GM23338 (cell line): ENCODE measurements at regions not wholly inside any gene's neighbourhood (a gene's known extent, or its start where the extent isn't known, plus 50 kb on each side); places are given as distances from the start of the nearest gene placed in this dataset.

Experiments
- ATAC-seq: fragments of 200-7000 bp; cut with Tn5 transposase; 3 replicates; pipeline ENCODE4 v1.9.1; 2020
- DNase-seq: peaks from one replicate; pipeline ENCODE4 v3.0.0-alpha.2; 2015; ENCODE audit warnings: low spot score
- H2AFZ ChIP-seq: fragments of 200-600 bp; sonication (generic); 2 replicates; pipeline ENCODE4 v1.8.0; 2016; ENCODE audit warnings: antibody characterized with exemption, mild to moderate bottlenecking, moderate library complexity
- H3F3A ChIP-seq: fragments of 200-600 bp; sonication (generic); replicated peaks from 2 replicates; pipeline ENCODE4 v1.8.0; 2017; ENCODE audit warnings: antibody characterized with exemption, mixed run types, low read depth
- H3K27ac ChIP-seq: fragments of 200-600 bp; sonication (generic); 2 replicates; pipeline ENCODE4 v1.6.1; 2016; ENCODE audit warnings: low read depth
- H3K27me3 ChIP-seq: fragments of 200-600 bp; sonication (generic); 2 replicates; pipeline ENCODE4 v1.8.0; 2016; ENCODE audit warnings: mild to moderate bottlenecking, mixed run types, moderate library complexity; ENCODE audit not compliant: insufficient read depth
- H3K36me3 ChIP-seq: fragments of 200-600 bp; sonication (generic); 2 replicates; pipeline ENCODE4 v1.8.0; 2016; ENCODE audit warnings: mild to moderate bottlenecking; ENCODE audit not compliant: insufficient read depth
- H3K4me1 ChIP-seq: fragments of 200-600 bp; sonication (generic); 2 replicates; pipeline ENCODE4 v1.8.0; 2016; ENCODE audit warnings: mild to moderate bottlenecking, moderate library complexity; ENCODE audit not compliant: insufficient read depth
- H3K4me2 ChIP-seq: fragments of 200-600 bp; sonication (generic); 2 replicates; pipeline ENCODE4 v1.7.1; 2017; ENCODE audit warnings: mixed run types
- H3K4me3 ChIP-seq: fragments of 200-600 bp; sonication (generic); 2 replicates; pipeline ENCODE4 v1.6.1; 2016; ENCODE audit warnings: mixed run types
- H3K79me2 ChIP-seq: fragments of 200-600 bp; sonication (generic); replicated peaks from 2 replicates; pipeline ENCODE4 v1.8.0; 2017; ENCODE audit warnings: mild to moderate bottlenecking; ENCODE audit not compliant: insufficient read depth
- H3K9me2 ChIP-seq: fragments of 200-600 bp; sonication (generic); 2 replicates; pipeline ENCODE4 v1.8.0; 2017; ENCODE audit not compliant: insufficient read depth
- H4K20me1 ChIP-seq: fragments of 200-600 bp; sonication (generic); replicated peaks from 2 replicates; pipeline ENCODE4 v1.8.0; 2017; ENCODE audit warnings: mild to moderate bottlenecking; ENCODE audit not compliant: insufficient read depth
- H3K27ac Mint-ChIP-seq: 2 replicates; pipeline ENCODE4 v1.8.0; 2020; ENCODE audit warnings: inconsistent platforms, mild to moderate bottlenecking, moderate library complexity, mixed read lengths
- H3K27me3 Mint-ChIP-seq: 3 replicates; pipeline ENCODE4 v1.8.0; 2022; ENCODE audit warnings: low read depth, mild to moderate bottlenecking, moderate library complexity, mixed read lengths, inconsistent platforms; ENCODE audit not compliant: insufficient read depth, poor library complexity
- H3K36me3 Mint-ChIP-seq: 3 replicates; pipeline ENCODE4 v1.8.0; 2021; ENCODE audit warnings: low read depth, mild to moderate bottlenecking, inconsistent platforms, moderate library complexity, mixed read lengths
- H3K4me1 Mint-ChIP-seq: 3 replicates; pipeline ENCODE4 v1.8.0; 2020; ENCODE audit warnings: mild to moderate bottlenecking, inconsistent platforms, mixed read lengths
- H3K4me3 Mint-ChIP-seq: 3 replicates; pipeline ENCODE4 v1.8.0; 2021; ENCODE audit warnings: moderate library complexity, mild to moderate bottlenecking, inconsistent platforms, mixed read lengths
- H3K9me3 Mint-ChIP-seq: 3 replicates; pipeline ENCODE4 v1.8.0; 2020; ENCODE audit warnings: moderate library complexity, mild to moderate bottlenecking, inconsistent platforms, mixed read lengths
- REST ChIP-seq: IDR thresholded peaks from one replicate; pipeline ENCODE4 v1.6.1; 2018; ENCODE audit warnings: antibody characterized with exemption; ENCODE audit not compliant: unreplicated experiment
- ZNF462 ChIP-seq: fragments of 250-450 bp; sonication (Bioruptor Pico); IDR thresholded peaks from 2 replicates; pipeline ENCODE4 v1.5.0; 2020; ENCODE audit warnings: mild to moderate bottlenecking, moderate library complexity

GRCh38 chr6:130756824-130757223 is 70.4 kb upstream of the SMLR1 start:
- Histone ChIP-seq H3K4me2 (no peak overlapping the region), H3K4me3 (no peak overlapping the region), H3K27me3 (no peaks in the 10 kb centered on the region), H4K20me1 (no peaks in the 10 kb centered on the region), H2AFZ (no peak overlapping the region), H3K9me2 (no peaks in the 10 kb centered on the region), H3K4me1 (no peaks in the 10 kb centered on the region), H3F3A (no peaks in the 10 kb centered on the region), H3K27ac (no peak overlapping the region), H3K79me2 (no peaks in the 10 kb centered on the region), H3K36me3 (no peaks in the 10 kb centered on the region)
- H3K27ac Mint-ChIP-seq: no peak overlapping the region
- H3K36me3 Mint-ChIP-seq: peaks cover 5% of the 10 kb centered on the region; the same call in 1 of the 3 replicates
- peaks cover 9% of the 10 kb centered on the region; the same call in 2 of the 3 replicates for H3K9me3 Mint-ChIP-seq
- no peak for TF ChIP-seq ZNF462
- no peak for ATAC-seq
- peaks cover 2% of the 10 kb centered on the region for H3K27me3 Mint-ChIP-seq
- DNase-seq: no peak
- H3K4me3 Mint-ChIP-seq: no peak overlapping the region
- no peaks in the 10 kb centered on the region for H3K4me1 Mint-ChIP-seq

- no peak overlapping the region for H2AFZ ChIP-seq
- Mint-ChIP-seq H3K9me3 (peaks cover 9% of the 10 kb centered on the region; the same call in 2 of the 3 replicates), H3K27ac (no peak overlapping the region), H3K4me1 (no peaks in the 10 kb centered on the region), H3K36me3 (peaks cover 5% of the 10 kb centered on the region; the same call in 1 of the 3 replicates), H3K4me3 (no peak overlapping the region), H3K27me3 (peaks cover 2% of the 10 kb centered on the region)
- H3K4me1 ChIP-seq: no peaks in the 10 kb centered on the region
- H3K36me3 ChIP-seq: no peaks in the 10 kb centered on the region
- no peaks in the 10 kb centered on the region for H3K79me2 ChIP-seq
- ATAC-seq (no peak), DNase-seq (no peak)
- H3K27ac ChIP-seq: no peak overlapping the region
- TF ChIP-seq REST: no peak
- H3K4me2 ChIP-seq: no peak overlapping the region
- no peaks in the 10 kb centered on the region for H4K20me1 ChIP-seq
- no peaks in the 10 kb centered on the region for H3K27me3 ChIP-seq
- no peak overlapping the region for H3K4me3 ChIP-seq
- H3F3A ChIP-seq: no peaks in the 10 kb centered on the region
- H3K9me2 ChIP-seq: no peaks in the 10 kb centered on the region
Observed at GRCh38 chr6:130758813-130759212, 68.4 kb upstream of the SMLR1 start.
